Osteocyte (in vitro differentiated cells): ENCODE measurements at regions not wholly inside any gene's neighbourhood (a gene's known extent, or its start where the extent isn't known, plus 50 kb on each side); places are given as distances from the start of the nearest gene placed in this dataset.

Experiments used
- DNase-seq: peaks from one replicate; pipeline ENCODE4 v3.0.0; 2021; ENCODE audit warnings: mixed read lengths; ENCODE audit not compliant: unreplicated experiment; ENCODE audit errors: extremely low spot score
- H3K27ac Mint-ChIP-seq: one replicate; pipeline ENCODE4 v1.8.0; 2021; ENCODE audit warnings: mild to moderate bottlenecking, mixed read lengths; ENCODE audit not compliant: unreplicated experiment
- H3K27me3 Mint-ChIP-seq: one replicate; pipeline ENCODE4 v1.8.0; 2021; ENCODE audit warnings: mixed read lengths; ENCODE audit not compliant: unreplicated experiment
- H3K36me3 Mint-ChIP-seq: one replicate; pipeline ENCODE4 v1.8.0; 2021; ENCODE audit warnings: mixed read lengths; ENCODE audit not compliant: unreplicated experiment
- H3K4me1 Mint-ChIP-seq: one replicate; pipeline ENCODE4 v1.8.0; 2021; ENCODE audit warnings: mixed read lengths; ENCODE audit not compliant: unreplicated experiment
- H3K4me3 Mint-ChIP-seq: one replicate; pipeline ENCODE4 v1.8.0; 2021; ENCODE audit warnings: mild to moderate bottlenecking, moderate library complexity, mixed read lengths; ENCODE audit not compliant: unreplicated experiment
- H3K9me3 Mint-ChIP-seq: one replicate; pipeline ENCODE4 v1.8.0; 2021; ENCODE audit warnings: mixed read lengths; ENCODE audit not compliant: unreplicated experiment
- CTCF ChIP-seq: fragments of 200-600 bp; sonication (generic); IDR thresholded peaks from 2 replicates; pipeline ENCODE4 v1.5.0; 2021; ENCODE audit warnings: antibody characterized with exemption, mild to moderate bottlenecking, moderate library complexity

- Mint-ChIP-seq H3K27ac (no peak overlapping the region), H3K9me3 (peaks cover 28% of the 10 kb centered on the region), H3K27me3 (no peaks in the 10 kb centered on the region), H3K36me3 (no peaks in the 10 kb centered on the region), H3K4me3 (no peak overlapping the region), H3K4me1 (no peaks in the 10 kb centered on the region)
- DNase-seq: no peak
- TF ChIP-seq CTCF: no peak
Observed at GRCh38 chr12:118743896-118744700, 237.2 kb upstream of the SRRM4 start.

- Mint-ChIP-seq H3K9me3 (peaks cover 30% of the 10 kb centered on the region), H3K36me3 (no peaks in the 10 kb centered on the region), H3K4me3 (no peak overlapping the region), H3K27me3 (no peaks in the 10 kb centered on the region), H3K27ac (no peak overlapping the region), H3K4me1 (no peaks in the 10 kb centered on the region)
- TF ChIP-seq CTCF: no peak
- no peak for DNase-seq
Observed at GRCh38 chr12:118746176-118746575, 235.2 kb upstream of the SRRM4 start.

- Mint-ChIP-seq H3K36me3 (no peaks in the 10 kb centered on the region), H3K4me3 (no peak overlapping the region), H3K9me3 (peaks cover 33% of the 10 kb centered on the region), H3K27ac (no peak overlapping the region), H3K27me3 (no peaks in the 10 kb centered on the region), H3K4me1 (no peaks in the 10 kb centered on the region)
- no peak for TF ChIP-seq CTCF
- no peak for DNase-seq
Observed at GRCh38 chr12:118746960-118747359, 234.4 kb upstream of the SRRM4 start.

GRCh38 chr12:118747771-118748170 is 233.6 kb upstream of the SRRM4 start:
- Mint-ChIP-seq H3K4me3 (no peak overlapping the region), H3K9me3 (peaks cover 37% of the 10 kb centered on the region), H3K27me3 (no peaks in the 10 kb centered on the region), H3K4me1 (no peaks in the 10 kb centered on the region), H3K27ac (no peak overlapping the region), H3K36me3 (no peaks in the 10 kb centered on the region)
- no peak for TF ChIP-seq CTCF
- DNase-seq: no peak

GRCh38 chr12:118748478-118749380 is 232.6 kb upstream of the SRRM4 start:
- no peaks in the 10 kb centered on the region for H3K27me3 Mint-ChIP-seq
- TF ChIP-seq CTCF: no peak
- no peaks in the 10 kb centered on the region for H3K4me1 Mint-ChIP-seq
- no peak for DNase-seq
- H3K4me3 Mint-ChIP-seq: no peak overlapping the region
- H3K9me3 Mint-ChIP-seq: peaks cover 38% of the 10 kb centered on the region
- no peak overlapping the region for H3K27ac Mint-ChIP-seq
- no peaks in the 10 kb centered on the region for H3K36me3 Mint-ChIP-seq
